ENCODE measurements at regions not wholly inside any gene's neighbourhood (a gene's known extent, or its start where the extent isn't known, plus 50 kb on each side); places are given as distances from the start of the nearest gene placed in this dataset.

- Histone ChIP-seq H3K4me2 (ENCODE audit: low read length) (no peak overlapping the region), H2AFZ (ENCODE audit: low read length) (no peak overlapping the region), H3F3A (ENCODE audit: insufficient read depth, low read length) (no peaks in the 10 kb centered on the region), H3K4me1 (ENCODE audit: insufficient read depth, low read length, severe bottlenecking) (no peaks in the 10 kb centered on the region), H3K79me2 (ENCODE audit: insufficient read depth, low read length) (no peaks in the 10 kb centered on the region), H4K20me1 (ENCODE audit: insufficient read depth, low read length) (no peaks in the 10 kb centered on the region), H3K27me3 (ENCODE audit: insufficient read depth, low read length) (no peaks in the 10 kb centered on the region), H3K9me3 (ENCODE audit: low read length) (no peaks in the 10 kb centered on the region), H3K36me3 (ENCODE audit: insufficient read depth, low read length) (no peaks in the 10 kb centered on the region), H3K27ac (ENCODE audit: low read depth, low read length, poor library complexity, severe bottlenecking) (no peak overlapping the region), H3K4me3 (ENCODE audit: low read depth, low read length, poor library complexity, severe bottlenecking) (no peak overlapping the region), H3K9ac (ENCODE audit: low read length) (no peak overlapping the region), H3K9me2 (ENCODE audit: low read depth, low read length) (no peaks in the 10 kb centered on the region)
- TF ChIP-seq EZH2 (IDR thresholded peaks at IDR 0.05; ENCODE audit: borderline replicate concordance, low read length), result no peak
- TF ChIP-seq, protein P1, sequence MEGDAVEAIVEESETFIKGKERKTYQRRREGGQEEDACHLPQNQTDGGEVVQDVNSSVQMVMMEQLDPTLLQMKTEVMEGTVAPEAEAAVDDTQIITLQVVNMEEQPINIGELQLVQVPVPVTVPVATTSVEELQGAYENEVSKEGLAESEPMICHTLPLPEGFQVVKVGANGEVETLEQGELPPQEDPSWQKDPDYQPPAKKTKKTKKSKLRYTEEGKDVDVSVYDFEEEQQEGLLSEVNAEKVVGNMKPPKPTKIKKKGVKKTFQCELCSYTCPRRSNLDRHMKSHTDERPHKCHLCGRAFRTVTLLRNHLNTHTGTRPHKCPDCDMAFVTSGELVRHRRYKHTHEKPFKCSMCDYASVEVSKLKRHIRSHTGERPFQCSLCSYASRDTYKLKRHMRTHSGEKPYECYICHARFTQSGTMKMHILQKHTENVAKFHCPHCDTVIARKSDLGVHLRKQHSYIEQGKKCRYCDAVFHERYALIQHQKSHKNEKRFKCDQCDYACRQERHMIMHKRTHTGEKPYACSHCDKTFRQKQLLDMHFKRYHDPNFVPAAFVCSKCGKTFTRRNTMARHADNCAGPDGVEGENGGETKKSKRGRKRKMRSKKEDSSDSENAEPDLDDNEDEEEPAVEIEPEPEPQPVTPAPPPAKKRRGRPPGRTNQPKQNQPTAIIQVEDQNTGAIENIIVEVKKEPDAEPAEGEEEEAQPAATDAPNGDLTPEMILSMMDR (IDR thresholded peaks at IDR 0.05; ENCODE audit: low read length), result no peak
These were observed 423.1 kb downstream of the BCOR start for GRCh38 chrX:39674490-39675161.

- H3K4me3 ChIP-seq (ENCODE audit: low read depth, low read length, poor library complexity, severe bottlenecking), result no peak overlapping the region
- H3K4me1 ChIP-seq (ENCODE audit: insufficient read depth, low read length, severe bottlenecking), result no peaks in the 10 kb centered on the region
- no peak overlapping the region for H2AFZ ChIP-seq (ENCODE audit: low read length)
- no peaks in the 10 kb centered on the region for H3K79me2 ChIP-seq (ENCODE audit: insufficient read depth, low read length)
- no peak overlapping the region for H3K27ac ChIP-seq (ENCODE audit: low read depth, low read length, poor library complexity, severe bottlenecking)
- no peak overlapping the region for H3K9ac ChIP-seq (ENCODE audit: low read length)
- no peaks in the 10 kb centered on the region for H3F3A ChIP-seq (ENCODE audit: insufficient read depth, low read length)
- H3K4me2 ChIP-seq (ENCODE audit: low read length), result no peak overlapping the region
- no peaks in the 10 kb centered on the region for H3K27me3 ChIP-seq (ENCODE audit: insufficient read depth, low read length)
- no peaks in the 10 kb centered on the region for H4K20me1 ChIP-seq (ENCODE audit: insufficient read depth, low read length)
- H3K9me2 ChIP-seq (ENCODE audit: low read depth, low read length), result no peaks in the 10 kb centered on the region
- H3K9me3 ChIP-seq (ENCODE audit: low read length), result no peaks in the 10 kb centered on the region
- no peaks in the 10 kb centered on the region for H3K36me3 ChIP-seq (ENCODE audit: insufficient read depth, low read length)
- TF ChIP-seq, protein P1 (IDR thresholded peaks at IDR 0.05; ENCODE audit: low read length), result no peak
- TF ChIP-seq EZH2 (IDR thresholded peaks at IDR 0.05; ENCODE audit: borderline replicate concordance, low read length), result no peak
These were observed 422.6 kb downstream of the BCOR start for GRCh38 chrX:39675162-39675553.

GRCh38 chrX:39675619-39676018, 422.1 kb downstream of the BCOR start:
- no peak overlapping the region for H3K9ac ChIP-seq (ENCODE audit: low read length)
- no peaks in the 10 kb centered on the region for H3K27me3 ChIP-seq (ENCODE audit: insufficient read depth, low read length)
- H3K4me2 ChIP-seq (ENCODE audit: low read length), result no peak overlapping the region
- H3K4me1 ChIP-seq (ENCODE audit: insufficient read depth, low read length, severe bottlenecking), result no peaks in the 10 kb centered on the region
- TF ChIP-seq, protein P1 (IDR thresholded peaks at IDR 0.05; ENCODE audit: low read length), result no peak
- no peaks in the 10 kb centered on the region for H3K9me3 ChIP-seq (ENCODE audit: low read length)
- no peak overlapping the region for H2AFZ ChIP-seq (ENCODE audit: low read length)
- no peaks in the 10 kb centered on the region for H3K36me3 ChIP-seq (ENCODE audit: insufficient read depth, low read length)
- no peaks in the 10 kb centered on the region for H3F3A ChIP-seq (ENCODE audit: insufficient read depth, low read length)
- no peak overlapping the region for H3K4me3 ChIP-seq (ENCODE audit: low read depth, low read length, poor library complexity, severe bottlenecking)
- no peak overlapping the region for H3K27ac ChIP-seq (ENCODE audit: low read depth, low read length, poor library complexity, severe bottlenecking)
- H4K20me1 ChIP-seq (ENCODE audit: insufficient read depth, low read length), result no peaks in the 10 kb centered on the region
- no peaks in the 10 kb centered on the region for H3K79me2 ChIP-seq (ENCODE audit: insufficient read depth, low read length)
- H3K9me2 ChIP-seq (ENCODE audit: low read depth, low read length), result no peaks in the 10 kb centered on the region
